Dedifferentiated amniotic fluid mesenchymal stem cell (primary cell): ENCODE measurements at regions not wholly inside any gene's neighbourhood (a gene's known extent, or its start where the extent isn't known, plus 50 kb on each side); places are given as distances from the start of the nearest gene placed in this dataset.

Source experiments
- DNase-seq: peaks from one replicate; pipeline ENCODE4 v3.0.0-alpha.2; 2016; ENCODE audit errors: extremely low spot score

DNA sequence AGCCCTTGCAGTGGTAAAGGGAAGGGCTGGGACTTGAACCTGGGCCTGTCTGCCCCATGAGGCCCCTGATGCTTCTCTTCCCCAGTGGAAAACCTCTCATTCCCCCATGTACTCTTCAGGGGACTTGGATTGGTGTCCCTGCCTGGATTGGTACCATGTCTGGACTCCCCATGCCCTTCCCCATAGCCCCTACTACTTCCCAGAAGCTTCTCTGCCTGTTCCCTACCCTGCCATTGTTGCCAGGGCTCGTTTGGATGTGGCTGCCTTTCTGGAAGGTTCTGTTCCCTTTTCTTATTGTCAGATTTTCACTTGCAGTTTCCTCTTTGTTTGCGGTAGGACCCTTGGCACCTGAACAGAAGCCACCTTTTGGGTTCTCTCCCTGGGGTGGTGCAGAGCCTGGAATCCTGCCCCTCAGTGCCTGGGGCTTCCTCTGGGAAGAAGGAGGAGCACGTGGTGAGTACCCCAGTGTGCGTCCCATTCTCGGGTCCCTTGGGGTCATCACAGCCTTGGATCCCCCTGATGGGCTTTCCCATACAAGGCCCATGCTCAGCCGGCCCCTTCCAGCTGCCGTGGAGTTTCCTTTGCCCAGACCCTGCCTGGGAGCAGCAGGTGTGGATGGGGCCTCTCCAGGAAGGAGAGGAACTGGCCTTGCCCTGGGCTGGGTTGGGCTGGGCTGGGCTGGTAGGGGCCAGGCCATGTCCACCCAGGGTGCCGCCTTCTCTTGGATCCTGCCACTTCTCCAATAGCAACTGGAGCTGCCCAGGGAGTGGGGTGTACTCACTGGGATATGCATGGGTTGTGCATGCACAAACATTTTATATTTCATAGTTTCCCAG lies 281.1 kb downstream of the PTPRU start:
- DNase-seq, result no peak

DNA sequence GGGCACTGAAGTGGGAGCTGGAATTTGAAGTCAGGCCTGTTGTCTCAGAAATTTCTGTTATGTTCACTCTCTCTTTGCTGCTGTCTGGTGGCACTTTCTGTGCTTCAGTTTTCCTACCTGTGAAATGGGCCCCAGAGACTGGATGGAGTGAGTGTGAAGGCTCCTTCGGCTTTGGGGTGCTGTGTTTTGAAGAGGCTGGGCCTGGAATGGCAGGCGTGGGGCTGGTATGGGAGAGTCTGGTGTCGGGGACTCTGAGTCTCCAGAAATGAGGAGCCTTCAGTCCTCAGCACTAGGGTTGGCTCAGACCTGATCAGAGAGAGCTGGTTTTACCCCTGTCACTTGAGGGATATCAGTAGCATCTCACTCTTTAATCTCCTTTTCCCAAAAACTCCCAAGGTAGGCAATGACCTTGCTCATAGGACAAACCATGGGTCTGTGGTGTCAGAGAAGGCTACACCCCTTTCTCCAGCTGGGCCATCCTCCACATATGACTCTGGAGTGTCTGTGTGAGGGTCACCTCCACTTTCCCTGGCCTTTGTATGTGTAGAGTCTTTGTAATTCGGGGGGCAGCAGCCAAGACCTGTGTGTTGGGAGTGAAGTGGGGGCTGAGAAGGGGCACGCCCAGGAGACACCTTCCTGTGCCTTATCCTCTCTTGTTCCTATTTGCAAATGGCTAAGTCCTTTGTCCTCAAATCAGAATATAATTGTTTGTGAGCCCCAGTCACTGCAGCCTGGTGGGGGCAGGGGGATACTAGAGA lies 279.9 kb downstream of the PTPRU start:
- no peak for DNase-seq

DNA sequence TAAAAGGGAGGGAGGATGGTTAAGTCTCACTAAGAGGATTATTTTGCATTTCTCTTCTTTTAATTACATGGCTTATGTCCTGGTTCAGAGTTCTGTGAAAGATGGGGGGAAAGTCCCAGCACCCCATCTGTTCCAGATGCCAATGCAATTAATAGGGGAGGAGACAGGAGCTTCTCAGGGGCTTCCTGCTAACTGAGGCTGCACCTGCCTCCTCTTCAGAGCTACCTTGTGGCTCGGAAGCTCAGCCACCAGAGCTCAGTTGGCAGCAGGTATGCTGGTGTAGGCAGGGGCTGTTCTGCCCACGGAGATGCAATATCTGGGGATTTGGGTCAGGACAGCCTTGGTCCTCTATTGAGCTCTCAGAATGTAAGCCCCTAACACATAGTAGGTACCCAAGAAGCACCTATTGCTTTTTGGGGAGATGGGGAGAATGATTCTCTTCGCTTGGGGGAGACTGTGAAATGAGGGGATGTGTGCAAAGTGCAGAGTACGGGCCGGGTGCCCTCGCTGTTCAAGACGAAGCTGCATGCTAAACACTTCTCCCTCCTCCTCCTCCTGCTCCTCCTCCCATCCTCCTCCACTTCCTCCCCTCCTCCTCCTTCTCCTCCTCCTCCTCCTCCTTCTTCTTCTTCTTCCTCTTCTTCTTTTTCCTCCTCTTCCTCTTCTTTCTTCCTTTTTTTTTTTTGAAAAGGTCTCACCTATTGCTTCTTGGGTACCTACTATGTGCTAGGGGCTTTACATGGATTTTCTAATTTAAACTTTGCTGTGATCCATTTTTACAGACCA lies 279.0 kb downstream of the PTPRU start:
- DNase-seq, result no peak

DNA sequence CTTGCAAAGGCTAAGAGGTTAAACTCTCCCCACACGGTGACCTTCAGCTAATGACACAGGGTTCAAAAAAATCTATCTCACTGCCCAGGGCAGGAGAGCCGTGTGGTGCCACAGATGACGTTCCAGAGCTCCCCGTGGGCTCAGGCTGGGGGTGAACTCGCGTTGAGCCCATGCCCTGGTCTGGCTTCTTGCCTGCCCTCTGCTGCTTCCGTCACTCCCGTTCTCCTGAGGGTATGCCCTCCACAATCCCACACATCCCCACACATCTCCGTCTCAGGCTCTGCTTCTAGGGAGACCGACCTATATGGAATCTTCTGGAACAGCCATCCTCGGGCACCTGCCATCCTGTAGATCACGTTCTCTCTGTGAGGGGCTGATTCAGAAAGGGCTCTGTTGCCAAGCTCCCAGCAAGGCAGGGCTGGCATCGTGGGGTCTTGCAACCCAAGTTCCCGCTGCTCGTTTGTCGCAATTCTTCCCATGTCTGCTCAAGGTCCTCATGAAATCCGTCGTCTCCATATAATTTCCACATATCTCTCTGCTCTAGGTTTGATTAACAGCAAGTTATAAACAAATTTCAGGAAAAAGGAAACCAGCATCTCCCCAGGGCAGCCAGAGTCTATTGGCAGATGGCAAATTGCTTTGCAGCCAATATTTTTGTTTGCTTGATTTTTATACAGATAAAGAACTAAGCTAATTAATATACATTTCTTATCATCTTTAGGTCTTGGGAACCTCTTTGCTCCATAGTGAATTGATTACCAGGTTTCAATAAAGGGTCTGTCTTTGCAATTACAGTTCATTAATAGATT lies 278.2 kb downstream of the PTPRU start:
- no peak for DNase-seq

DNA sequence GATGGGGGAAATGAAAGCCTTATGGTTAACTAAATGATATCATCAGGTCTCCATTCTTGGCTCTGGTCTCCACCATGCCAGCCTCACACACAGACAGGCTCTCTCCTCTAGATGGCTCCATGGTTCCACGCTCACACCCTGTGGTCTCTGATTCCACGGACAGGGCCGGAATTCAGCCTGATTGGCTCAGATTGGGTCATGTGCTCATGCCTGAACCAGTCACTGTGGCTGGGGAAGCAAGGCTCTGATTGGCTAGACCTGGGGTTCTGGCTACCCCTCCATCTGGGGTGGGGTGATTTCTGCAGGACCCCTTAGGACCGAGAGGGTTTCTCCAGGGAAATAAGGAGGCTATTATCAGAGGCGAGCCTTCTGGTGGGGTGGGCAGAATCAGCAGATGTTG lies 277.0 kb downstream of the PTPRU start:
- DNase-seq, result peak; percentile 65

DNA sequence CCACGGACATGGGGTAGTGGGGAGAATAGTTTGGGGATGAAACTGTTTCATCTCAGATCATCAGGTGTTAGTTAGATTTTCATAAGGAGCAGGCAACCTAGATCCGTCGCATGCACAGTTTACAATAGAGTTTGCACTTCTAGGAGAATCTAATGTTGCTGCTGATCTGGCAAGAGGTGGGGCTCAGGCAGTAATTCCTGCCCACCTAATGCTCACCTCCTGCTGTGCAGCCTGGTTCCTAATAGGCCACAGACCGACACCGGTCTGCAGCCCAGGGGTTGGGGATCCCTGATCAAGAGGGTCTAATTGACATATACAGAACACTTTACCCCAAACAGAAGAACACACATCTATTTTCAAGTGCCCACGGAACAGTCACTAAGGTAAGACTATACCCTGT lies 275.1 kb downstream of the PTPRU start:
- no peak for DNase-seq

DNA sequence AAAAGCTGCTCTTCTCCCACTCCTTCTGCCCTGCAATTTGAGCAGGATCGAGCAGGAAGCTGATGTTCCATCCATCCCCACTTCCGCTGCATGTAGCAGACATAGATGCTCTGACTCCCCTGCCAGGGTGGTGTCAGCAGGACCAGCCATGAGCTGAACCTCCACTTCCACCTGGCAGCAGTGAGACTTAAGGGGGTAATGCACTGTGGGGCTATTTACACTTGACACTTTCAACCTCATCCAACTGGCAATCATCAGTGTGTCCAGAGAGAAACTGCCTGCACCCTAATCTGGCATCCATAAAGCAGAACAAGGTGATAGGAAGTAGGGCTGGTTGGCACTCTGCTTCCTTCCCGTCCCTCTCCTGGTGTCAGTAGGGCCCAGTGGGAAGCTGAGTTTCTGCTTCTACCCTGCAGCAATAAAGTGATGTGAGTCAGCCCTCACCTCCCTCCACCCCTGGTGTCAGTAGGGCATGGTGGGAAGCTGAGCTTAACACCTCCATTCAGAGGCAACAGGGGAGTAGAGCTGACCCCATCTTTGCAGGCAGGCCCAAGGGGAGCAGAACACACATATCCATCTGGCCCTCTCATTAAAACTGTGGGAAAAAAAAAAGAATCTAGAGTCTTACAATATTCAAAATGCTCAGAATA lies 272.3 kb downstream of the PTPRU start:
- no peak for DNase-seq

DNA sequence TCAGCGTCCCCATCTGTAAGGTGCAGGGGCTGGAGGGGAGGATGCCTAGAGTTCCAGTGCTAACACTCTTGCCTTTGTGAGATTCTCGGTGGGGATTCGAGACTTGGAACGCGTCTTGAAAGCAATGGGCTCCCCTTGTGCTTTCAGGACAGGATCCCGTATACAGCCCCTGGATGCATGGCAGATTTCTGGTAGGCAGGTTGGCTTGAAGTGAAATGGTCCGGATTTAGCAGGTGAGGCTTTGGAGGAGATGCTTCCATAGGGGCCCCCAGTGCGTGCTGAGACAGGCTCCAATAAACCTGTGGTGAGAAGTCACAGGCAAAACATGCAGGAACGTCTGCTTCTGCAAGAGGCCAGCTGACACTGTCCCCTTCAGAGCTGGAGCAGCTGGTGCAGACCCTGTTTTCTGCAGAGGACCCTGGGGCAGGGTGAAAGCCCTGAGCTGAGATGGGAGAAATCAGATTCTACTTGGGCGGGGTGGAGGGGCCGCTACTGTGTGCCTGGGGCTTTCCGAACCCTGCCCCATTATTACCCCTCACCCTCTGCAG lies 270.4 kb downstream of the PTPRU start:
- DNase-seq, result no peak

DNA sequence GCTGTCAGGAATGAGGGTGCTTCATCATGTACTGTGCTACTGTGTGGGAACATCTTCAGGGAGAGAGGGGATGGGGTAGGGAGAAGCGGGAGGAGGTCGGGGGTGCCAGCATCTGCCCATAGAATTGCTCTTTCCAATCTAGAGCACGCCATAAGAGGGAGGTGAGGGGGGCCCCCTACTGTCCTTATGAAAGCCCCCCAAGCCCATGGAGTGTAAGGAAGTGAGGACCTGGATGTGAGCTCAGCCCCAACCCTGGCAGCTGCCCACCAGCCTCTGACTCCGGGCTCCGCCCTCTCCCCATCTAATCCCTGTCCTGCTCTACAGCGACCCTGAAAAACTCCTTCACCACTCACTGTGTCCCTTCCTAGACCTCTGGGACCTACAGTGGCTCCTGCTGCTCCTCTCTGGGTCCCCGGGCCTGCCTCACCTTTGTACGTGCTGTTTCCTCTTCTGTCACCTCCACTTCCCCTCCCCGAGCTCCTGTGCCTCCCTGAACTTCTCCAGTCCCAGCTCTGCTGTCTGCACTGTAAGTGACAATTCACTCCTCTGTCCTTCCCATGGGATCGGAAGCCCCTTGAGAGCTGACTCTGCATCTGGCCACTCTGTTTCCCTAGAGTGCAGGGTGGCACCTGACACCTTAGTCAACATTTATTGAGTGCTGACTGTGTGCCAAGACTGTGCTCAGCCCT lies 269.4 kb downstream of the PTPRU start:
- DNase-seq, result no peak

DNA sequence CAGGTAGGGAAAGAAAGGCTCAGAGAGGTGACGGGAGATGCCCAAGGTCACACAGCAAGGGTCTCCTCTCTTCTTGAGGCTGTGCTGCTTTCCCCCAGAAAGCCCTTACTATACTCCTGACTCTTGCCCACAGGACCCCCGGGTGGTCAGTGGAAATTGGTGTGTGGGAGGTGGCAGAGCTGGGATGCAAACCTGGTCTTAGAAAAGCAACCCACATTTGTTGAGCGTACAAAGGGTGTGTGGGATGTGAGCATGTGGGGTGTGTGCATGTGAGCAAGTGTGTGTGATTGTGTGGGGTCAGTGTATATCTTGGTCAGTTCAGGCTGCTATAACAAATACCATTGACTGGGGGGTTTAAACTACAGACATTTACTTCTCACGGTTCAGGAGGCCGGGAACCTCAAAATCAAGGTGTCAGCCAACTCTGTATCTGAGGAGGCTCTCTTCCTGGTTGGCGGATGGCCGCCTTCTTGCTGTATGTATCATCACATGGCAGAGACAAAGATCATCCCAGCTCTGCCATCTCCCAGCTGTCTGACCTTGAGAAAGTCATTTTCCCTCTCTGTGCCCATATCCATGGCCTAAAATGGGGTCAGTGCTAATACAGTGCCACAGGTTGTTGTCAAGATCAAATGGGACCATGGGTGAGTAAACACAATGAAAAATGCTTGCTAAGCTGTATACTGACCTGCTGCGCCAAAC lies 268.5 kb downstream of the PTPRU start:
- DNase-seq, result no peak

DNA sequence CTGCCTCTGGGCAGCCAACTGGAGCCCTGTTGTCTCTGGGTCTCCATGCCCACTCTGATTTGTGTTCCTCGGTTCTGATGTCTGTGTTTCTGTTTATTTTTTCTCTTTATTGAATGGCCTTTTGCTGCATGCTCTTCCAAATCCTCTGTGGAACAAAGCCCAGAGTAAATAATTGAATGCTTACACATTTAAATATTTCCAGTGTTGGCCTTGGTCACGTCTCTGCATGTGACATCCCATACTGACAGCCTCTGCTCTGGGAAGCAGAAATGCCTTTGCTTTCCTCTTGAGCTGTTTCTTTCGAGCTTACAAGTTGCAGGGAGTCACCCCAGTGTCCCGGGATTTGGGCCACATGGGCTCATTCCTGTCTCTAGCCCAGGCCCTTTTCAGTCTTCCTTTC lies 267.9 kb downstream of the PTPRU start:
- DNase-seq, result peak; percentile 80

DNA sequence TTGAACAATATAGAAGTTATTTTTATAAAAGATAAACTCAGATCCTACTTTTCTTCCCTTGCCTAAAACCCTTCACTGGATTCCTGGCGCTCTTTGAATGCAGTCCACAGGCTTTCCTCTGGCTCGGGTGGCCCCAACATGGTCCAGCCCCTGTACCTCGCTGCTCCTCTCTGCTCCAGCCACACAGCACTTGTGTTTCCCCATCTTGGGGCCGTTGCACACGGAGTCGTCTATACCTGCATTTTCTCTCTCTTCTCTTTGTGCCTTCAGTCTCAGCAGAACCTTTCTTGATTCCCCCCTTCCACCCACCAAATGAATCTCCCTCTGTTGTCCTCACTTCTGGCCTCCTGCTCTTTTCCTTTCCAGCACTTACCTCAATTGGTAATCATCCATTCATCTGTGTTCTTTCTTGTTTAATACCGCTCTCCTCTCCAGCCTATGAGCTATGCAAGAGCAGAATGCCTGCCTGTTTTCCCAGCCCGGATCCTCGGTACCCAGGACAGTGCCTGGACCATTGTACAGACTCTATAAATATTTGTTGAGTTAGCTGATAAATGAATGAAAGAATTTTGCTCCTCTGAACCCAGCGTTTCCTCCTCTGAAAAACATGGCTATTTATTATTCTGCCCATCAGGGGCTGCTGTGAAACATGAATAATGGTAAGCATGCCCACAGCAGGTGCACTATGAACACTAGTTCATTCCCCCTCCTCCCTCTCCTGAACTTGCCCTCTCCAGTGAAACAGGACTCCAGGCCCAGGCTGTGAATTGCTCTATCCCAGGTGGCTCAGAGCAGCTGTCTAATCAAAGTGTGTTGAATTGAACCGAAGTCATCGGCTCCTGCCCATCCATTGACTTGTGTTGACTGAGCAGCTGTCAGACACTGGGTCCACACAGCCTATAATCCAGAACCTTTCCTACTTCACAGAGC lies 266.9 kb downstream of the PTPRU start:
- DNase-seq, result no peak

DNA sequence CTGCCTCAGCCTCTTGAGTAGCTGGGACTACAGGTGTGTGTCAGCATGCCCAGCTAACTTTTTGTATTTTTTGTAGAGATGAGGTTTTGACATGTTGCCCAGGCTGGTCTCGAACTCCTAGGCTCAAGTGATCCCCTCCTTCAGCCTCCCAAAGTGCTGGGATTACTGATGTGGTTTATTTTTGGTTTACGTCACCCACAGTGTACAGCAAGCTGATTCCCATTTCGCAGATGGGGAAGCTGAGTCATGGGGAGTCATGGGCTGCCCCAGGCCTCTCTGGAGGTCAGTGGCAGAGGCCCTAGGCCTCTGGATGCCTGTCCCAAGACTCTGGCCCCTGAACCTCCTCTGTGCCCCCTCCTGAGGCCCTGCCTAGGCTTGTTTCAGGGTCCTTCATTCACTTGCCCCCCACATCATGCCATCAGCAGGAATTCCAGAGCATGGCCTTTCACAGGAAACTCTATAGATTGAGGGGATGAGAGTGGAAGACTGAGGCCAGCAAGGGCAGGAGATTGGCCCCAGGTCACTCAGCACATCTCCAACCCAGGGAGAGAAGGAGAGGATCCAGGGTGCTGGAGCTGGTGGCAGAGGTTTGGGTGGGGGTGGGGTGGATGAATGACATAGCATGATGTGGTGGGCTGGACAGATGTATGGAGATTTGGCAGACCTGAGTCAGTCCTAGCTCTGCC lies 266.0 kb downstream of the PTPRU start:
- no peak for DNase-seq

DNA sequence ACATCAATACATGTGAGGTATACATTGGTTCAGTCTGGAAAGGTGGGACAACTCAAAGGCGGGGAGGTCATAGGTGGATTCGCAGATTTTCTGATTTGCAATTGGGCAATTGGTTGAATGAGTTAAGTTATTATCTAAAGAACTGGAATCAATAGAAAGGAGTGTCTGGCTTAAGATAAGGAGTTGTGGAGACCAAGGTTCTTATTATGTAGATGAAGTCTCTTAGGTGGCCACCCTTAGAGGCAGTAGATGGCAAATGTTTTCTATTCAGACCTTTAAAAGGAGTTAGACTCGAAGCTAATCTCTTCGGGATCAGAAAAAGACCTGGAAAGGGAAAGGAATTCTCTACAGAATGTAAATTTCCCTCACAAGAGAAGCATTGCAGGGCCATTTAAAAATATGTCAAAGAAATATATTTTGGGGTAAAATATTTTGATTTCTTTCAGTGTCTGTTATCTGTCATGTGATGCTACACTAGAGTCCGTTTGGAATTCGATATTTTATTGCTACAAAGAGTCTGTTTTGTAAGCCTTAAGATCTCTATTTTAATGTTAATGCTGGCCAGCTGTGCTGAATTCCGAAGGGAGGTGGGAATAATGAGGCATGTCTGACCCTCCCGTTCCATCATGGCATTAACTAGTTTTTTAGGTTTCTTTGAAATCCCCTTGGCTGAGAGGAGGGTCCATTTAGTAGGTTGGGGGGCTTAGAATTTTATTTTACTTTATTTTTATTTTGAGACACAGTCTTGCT lies 265.1 kb downstream of the PTPRU start:
- DNase-seq, result peak; percentile 22

DNA sequence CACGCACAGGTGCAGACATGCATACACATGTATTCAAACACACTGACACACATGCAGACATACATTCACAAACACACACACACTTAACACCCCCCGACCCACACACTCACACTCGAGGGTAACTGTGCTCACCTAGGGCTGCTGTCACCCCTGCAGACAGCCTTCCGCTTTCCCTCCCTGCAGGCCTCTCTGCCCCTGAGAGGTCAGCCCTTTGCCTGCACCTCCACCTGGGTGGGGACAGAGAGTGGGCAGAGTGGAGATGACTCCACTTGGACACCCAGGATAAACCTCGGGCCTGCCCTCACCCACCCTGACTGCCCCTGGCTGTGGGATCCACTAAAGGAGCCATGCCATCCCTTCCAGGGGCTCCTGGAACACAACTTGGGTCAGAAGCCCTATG lies 264.3 kb downstream of the PTPRU start:
- no peak for DNase-seq

DNA sequence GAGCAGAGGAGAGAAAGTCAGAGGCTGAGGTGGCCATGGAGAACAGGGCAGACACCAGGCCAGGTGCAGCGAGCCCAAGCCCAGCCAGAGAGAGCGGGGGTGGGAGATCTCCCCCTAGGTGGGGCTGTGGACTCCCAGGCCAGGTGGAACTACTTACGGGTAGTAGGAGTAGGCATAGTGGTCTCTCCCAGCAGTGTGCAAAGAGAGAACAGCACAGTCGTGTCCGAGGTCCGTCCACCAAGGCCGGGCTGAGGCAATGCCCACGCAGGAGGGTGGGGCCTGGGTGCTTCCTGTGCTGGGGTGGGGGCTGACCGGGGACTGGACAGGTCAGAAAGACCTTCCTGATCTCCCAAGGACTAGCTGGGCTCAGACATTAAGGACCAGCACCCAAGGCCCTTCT lies 263.7 kb downstream of the PTPRU start:
- no peak for DNase-seq

DNA sequence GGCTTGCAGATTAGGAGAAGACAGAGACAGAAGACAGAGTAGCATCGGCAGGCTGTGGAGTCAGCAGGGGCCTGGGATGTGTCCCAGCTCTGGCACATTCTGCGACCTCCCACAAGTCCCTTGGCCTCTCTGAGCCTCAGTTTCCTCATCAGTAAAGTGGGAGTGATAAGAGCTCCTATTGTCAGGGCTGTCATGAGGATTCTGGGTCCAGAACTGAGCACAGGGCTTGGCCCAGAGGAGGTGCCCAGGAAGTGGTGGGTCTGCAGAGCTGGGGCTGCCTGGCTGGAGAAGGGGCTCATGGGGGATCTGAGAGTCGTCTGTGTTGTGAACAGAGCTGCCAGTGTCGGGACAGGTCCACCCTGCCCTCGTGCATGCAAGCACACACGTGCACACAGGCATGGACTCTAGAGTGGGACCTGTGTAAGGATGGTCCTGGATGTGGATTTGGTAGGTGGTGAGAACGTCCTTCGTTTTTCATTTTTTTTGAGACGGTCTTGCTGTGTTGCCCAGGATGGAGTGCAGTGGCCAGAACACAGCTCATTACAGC lies 262.9 kb downstream of the PTPRU start:
- no peak for DNase-seq
